HG02981 (cell line): ENCODE measurements at regions not wholly inside any gene's neighbourhood (a gene's known extent, or its start where the extent isn't known, plus 50 kb on each side); places are given as distances from the start of the nearest gene placed in this dataset.

Experiments
- ATAC-seq: cut with Tn5 transposase; IDR thresholded peaks from one replicate; pipeline ENCODE4 v1.9.1; 2021; ENCODE audit warnings: mild to moderate bottlenecking, moderate library complexity; ENCODE audit not compliant: unreplicated experiment

GRCh38 chr5:107088907-107089306 lies 581.8 kb downstream of the EFNA5 start:
- no peak for ATAC-seq

DNA sequence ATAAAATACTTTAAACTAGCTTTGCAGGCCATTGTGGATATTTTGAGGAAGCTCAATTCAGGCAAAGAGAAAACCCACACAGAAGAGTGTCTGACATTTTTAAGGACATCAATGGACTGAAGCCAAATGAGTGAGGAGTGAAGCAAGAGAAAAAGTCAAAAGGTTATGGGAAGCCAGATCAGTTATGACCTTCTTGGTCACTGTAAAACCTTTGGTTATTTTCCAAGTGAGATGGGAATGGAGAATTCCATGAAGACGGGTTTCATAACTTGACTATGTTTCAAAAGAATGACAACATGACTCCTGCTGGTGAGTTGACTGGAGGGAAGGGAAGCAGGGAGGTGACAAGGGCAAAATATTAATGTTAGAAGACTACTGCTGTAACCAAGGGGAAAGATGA lies 585.2 kb downstream of the EFNA5 start:
- no peak for ATAC-seq

GRCh38 chr5:107074996-107075395 lies 595.7 kb downstream of the EFNA5 start:
- no peak for ATAC-seq

GRCh38 chr5:107072967-107073366 lies 597.8 kb downstream of the EFNA5 start:
- ATAC-seq, result no peak

- no peak for ATAC-seq
These were observed 598.3 kb downstream of the EFNA5 start for GRCh38 chr5:107072440-107072839.

- no peak for ATAC-seq
These were observed 602.0 kb downstream of the EFNA5 start for GRCh38 chr5:107068782-107069181.

DNA sequence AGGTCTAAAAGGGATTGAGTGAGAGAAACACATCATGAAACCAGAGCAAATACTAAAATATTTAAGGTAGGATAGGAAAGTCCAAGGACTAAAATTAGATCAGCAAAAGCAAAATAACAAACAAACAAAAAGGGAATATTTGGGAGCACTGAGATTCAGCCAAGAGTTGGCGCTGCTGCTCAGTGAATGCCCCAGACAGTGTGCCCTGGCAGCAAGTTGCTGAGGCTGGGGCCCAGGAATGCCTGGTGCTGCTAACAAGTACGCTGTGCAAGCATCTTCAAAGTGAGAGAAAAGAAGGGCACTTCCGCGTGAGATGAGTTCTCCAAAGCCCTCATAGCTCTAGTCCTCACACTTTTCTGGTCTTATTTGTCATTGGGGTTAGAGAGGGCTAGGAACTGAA lies 603.3 kb downstream of the EFNA5 start:
- no peak for ATAC-seq

- ATAC-seq, result no peak
These were observed 607.2 kb downstream of the EFNA5 start for GRCh38 chr5:107063511-107063910.

DNA sequence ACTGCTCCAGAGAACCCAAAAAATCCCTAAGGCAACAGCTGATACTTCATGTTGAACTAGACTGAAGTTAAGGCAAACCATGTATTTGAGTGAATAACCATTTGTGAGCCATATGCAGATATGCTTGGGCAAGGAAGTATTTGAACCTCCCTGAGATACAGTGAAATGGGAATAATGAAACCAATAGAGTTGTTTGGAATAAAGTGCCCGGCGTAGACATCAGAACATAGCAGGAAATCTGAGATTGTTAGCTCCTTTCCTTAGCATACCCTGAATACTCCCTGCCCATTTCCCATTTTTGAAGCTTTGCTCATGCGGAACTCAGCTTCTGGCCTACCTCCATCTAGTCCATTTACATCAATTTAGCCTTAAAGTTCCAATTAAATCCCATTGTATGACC lies 611.9 kb downstream of the EFNA5 start:
- ATAC-seq, result no peak

DNA sequence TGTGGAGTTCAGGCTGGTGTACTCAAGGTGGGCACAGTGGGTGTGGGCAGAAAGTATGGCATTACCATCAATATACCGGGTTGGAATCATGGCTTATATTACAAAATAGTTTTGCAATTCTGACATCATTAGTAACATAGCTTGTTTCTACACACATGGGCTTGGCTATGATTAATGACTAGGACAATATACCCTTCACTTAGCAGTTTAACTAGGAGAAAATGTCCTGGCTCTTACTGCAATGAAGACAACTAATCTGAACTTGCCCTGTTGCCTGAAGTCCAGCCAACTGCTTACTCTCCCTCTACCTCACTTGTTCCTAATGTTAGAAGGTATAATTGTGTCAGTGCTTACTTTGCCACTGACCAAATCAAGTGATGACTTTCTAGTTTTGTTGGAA lies 612.5 kb downstream of the EFNA5 start:
- no peak for ATAC-seq

GRCh38 chr5:107056278-107056677 lies 614.5 kb downstream of the EFNA5 start:
- no peak for ATAC-seq

GRCh38 chr5:107047048-107047447 lies 623.7 kb downstream of the EFNA5 start:
- no peak for ATAC-seq

DNA sequence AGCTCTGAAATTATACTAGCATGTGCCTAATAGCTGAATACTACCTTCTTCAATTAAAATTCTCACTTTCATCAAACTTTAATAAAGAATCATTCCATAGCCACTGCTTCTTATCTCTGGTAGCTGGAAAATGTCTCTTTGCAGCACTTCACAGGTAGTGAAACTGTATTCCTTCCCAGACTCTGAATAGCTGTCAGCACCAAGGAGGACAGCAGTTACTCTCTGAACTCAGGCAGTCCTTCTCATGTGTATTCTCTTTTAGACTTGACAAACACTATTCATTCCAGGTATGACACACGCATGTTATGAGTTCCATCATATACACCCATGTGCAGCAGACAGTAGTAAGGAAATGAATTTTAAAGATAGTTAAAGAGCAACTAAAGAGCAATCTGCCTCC lies 627.1 kb downstream of the EFNA5 start:
- ATAC-seq, result no peak

GRCh38 chr5:107040907-107041306 lies 629.8 kb downstream of the EFNA5 start:
- ATAC-seq, result no peak

DNA sequence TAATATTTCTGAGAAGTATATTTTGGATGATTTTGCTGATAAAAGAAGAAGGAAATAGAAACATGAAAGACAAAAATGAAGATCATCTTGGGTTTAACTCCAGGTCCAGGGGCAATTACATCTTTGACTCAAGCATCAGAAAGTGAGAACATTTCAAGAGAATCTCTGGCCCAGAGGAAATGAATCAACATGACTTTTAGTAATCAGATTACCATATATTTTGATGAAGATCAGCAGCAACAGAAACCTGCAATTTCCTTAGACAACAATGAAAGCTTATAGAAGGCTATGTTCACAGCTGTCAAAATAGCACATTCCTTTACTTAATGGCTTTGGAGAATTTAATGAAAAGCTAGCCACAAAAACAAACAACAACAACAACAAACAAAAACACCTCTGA lies 638.1 kb downstream of the EFNA5 start:
- no peak for ATAC-seq

DNA sequence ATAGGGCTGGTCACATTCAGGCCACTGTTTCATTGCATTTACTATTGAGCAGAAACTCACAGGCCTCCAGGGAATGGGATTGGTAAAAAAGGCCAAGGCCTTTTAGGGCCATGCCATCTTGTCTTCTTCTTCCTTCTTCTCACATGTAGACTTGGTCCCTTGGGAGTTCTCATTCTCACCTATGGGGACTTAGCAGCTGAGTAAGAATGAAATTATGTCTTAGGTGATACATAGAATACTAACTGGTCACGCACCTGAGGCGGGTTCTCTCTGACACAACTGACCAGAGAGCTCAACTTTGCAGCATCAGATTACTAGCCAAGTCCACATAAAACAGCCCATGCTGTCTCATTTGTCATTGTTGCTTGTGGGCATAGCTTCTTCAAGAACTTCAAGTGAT lies 641.8 kb downstream of the EFNA5 start:
- no peak for ATAC-seq

DNA sequence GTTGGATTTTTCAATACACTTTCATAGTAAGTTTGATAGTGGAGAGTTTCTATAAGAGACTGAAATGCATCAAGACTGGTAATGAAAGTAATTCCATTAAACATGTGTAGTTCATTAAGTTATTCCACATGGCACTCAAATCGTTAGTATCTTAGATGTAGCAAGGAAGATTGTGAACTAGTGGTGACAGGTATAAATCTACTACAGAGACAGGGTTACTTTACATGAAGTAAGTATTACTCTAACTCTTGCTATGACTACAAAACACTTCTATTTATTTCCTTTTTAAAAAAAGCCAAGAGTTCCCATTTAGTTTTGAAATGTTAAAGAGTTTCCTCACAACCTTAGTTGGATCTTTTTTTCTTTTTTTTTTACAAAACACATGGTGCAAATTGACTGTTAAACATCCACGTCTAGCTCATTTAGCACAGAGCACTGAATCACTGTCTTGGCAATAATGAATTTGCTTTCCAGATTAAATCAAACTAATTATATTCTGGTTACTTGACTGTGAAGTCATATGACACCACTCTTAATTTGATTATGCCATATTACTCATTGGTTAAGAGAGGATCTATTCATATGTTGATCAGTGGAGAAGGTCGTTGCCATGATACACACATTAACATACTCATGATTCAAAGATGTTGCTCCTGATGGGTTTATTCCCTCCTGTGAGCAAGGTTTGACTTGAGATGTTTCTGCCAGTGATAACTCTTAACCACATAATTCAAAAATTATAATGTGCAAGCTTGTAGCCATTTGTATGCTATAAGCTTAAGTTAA lies 644.8 kb downstream of the EFNA5 start:
- ATAC-seq, result no peak

DNA sequence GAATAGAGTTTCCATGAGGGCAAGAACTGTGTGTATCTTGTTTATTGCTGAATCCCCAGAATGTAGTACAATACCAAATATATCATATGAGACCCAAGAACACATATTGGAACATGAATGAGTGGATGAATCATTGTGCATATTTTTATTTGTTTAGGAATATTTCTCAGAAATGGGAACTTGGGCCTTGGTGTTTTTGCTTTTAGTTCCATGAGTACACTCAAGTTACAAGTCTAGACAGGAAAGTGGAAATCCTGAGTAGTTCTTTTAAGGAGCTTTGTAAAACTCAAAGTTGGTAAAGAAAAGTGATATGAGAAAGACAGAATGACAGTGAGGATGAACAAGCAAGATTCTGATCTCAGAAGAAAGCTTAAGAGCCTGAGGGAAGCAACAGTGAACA lies 647.0 kb downstream of the EFNA5 start:
- no peak for ATAC-seq

GRCh38 chr5:107021575-107021974 lies 649.2 kb downstream of the EFNA5 start:
- ATAC-seq, result no peak

- no peak for ATAC-seq
These were observed 650.1 kb downstream of the EFNA5 start for GRCh38 chr5:107020626-107021025.

DNA sequence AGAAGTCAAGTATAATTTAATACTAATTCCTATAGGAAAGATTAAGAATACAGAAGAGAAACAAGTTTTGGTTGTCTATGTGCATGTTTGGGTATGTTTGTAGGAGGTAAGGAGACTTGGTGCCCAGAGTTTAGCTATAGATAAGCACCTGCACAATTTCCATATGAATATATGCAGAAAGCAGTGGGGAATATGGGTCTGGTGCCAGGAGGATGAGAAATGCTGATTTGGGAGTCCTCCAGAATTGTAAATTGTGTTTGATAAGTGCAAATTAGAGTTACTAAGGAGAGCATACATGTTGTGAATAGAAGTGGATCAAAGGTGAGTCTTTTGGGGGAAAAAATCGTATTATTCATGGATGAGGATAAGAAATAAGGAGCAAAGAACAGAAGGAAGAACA lies 653.1 kb downstream of the EFNA5 start:
- ATAC-seq, result no peak

GRCh38 chr5:107012371-107012770 lies 658.4 kb downstream of the EFNA5 start:
- no peak for ATAC-seq

DNA sequence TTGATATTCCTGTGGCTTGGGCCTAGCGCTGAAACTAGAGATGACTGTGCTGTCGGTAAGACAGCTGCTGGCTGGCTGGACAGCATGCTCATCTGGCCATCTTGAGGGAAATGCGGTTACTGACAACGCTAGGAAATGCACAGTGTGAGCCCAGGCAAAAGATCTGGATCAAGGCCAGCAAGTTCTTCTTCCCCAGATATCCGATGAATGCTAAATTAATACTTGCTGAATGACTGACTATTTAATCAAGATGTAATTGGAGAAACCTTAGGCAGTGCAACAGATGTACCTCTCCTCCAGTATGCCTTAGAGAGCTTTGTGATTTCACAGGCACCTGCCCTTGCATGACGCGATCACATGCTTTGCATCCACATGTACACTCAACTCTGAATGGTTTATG lies 659.1 kb downstream of the EFNA5 start:
- no peak for ATAC-seq
